IMR-90 (cell line): ENCODE measurements at regions not wholly inside any gene's neighbourhood (a gene's known extent, or its start where the extent isn't known, plus 50 kb on each side); places are given as distances from the start of the nearest gene placed in this dataset.

Experiments
- BHLHE40 ChIP-seq: fragments of 150-350 bp; IDR thresholded peaks from 2 replicates; pipeline ENCODE4 v1.6.1; 2016; ENCODE audit warnings: mild to moderate bottlenecking, low read depth, low read length
- CEBPB ChIP-seq: IDR thresholded peaks from 2 replicates; pipeline ENCODE4 v1.6.1; 2012; ENCODE audit warnings: low read depth, low read length, improper control_type of control experiment
- POLR2A ChIP-seq: IDR thresholded peaks from 2 replicates; pipeline ENCODE4 v1.6.1; 2012; ENCODE audit warnings: mild to moderate bottlenecking, low read depth, low read length
- RAD21 ChIP-seq: IDR thresholded peaks from 2 replicates; pipeline ENCODE4 v1.6.1; 2012; ENCODE audit warnings: low read length, improper control_type of control experiment
- RCOR1 ChIP-seq: IDR thresholded peaks from 2 replicates; pipeline ENCODE4 v1.6.1; 2012; ENCODE audit warnings: mild to moderate bottlenecking, low read length, improper control_type of control experiment; ENCODE audit not compliant: insufficient replicate concordance
- RFX5 ChIP-seq: IDR thresholded peaks from 2 replicates; pipeline ENCODE4 v1.8.0; 2012; ENCODE audit warnings: low read depth, mild to moderate bottlenecking, low read length, moderate library complexity
- SMC3 ChIP-seq: fragments of 150-350 bp; IDR thresholded peaks from 2 replicates; pipeline ENCODE4 v1.6.1; 2016; ENCODE audit warnings: low read depth, mild to moderate bottlenecking, antibody characterized with exemption, low read length, moderate library complexity
- TF ChIP-seq, protein P1 (sequence below): conservative IDR thresholded peaks from 2 replicates; pipeline ENCODE4 v1.5.1; 2012; ENCODE audit warnings: mild to moderate bottlenecking, low read depth, low read length, improper control_type of control experiment
- TF ChIP-seq, protein P2 (sequence below): fragments of 150-350 bp; IDR thresholded peaks from 2 replicates; pipeline ENCODE4 v1.6.1; 2016; ENCODE audit warnings: low read depth, mild to moderate bottlenecking, low read length, moderate library complexity, borderline replicate concordance
- TF ChIP-seq, protein P3 (sequence below): fragments of 150-350 bp; IDR thresholded peaks from 2 replicates; pipeline ENCODE4 v1.6.1; 2017; ENCODE audit warnings: mild to moderate bottlenecking, antibody characterized with exemption, low read length, low read depth

DNA sequence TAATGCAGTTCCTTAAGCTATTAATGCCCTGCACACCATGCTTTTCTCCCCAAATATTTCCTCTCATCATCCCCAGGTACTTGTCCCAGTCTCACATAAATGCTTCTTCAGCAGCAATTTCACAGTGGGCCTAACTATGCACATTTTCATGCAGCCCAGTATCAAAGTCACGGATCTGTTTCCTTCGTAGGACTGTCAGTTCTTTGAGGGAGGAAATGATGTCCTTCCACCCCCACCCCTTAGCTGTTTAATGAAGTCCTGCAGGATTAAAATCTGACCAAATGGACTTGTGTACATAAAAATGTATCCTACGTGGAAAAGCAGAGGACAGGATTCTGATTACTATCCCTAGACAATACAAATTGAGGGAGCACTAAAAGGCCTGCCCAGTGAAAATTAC lies 68.6 kb upstream of the ARGLU1 start:
- TF ChIP-seq, protein P1, sequence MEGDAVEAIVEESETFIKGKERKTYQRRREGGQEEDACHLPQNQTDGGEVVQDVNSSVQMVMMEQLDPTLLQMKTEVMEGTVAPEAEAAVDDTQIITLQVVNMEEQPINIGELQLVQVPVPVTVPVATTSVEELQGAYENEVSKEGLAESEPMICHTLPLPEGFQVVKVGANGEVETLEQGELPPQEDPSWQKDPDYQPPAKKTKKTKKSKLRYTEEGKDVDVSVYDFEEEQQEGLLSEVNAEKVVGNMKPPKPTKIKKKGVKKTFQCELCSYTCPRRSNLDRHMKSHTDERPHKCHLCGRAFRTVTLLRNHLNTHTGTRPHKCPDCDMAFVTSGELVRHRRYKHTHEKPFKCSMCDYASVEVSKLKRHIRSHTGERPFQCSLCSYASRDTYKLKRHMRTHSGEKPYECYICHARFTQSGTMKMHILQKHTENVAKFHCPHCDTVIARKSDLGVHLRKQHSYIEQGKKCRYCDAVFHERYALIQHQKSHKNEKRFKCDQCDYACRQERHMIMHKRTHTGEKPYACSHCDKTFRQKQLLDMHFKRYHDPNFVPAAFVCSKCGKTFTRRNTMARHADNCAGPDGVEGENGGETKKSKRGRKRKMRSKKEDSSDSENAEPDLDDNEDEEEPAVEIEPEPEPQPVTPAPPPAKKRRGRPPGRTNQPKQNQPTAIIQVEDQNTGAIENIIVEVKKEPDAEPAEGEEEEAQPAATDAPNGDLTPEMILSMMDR = no peak
- no peak for TF ChIP-seq RFX5
- TF ChIP-seq RAD21 = no peak
- no peak for TF ChIP-seq RCOR1
- TF ChIP-seq CEBPB = no peak
- no peak for TF ChIP-seq BHLHE40
- TF ChIP-seq, protein P2, sequence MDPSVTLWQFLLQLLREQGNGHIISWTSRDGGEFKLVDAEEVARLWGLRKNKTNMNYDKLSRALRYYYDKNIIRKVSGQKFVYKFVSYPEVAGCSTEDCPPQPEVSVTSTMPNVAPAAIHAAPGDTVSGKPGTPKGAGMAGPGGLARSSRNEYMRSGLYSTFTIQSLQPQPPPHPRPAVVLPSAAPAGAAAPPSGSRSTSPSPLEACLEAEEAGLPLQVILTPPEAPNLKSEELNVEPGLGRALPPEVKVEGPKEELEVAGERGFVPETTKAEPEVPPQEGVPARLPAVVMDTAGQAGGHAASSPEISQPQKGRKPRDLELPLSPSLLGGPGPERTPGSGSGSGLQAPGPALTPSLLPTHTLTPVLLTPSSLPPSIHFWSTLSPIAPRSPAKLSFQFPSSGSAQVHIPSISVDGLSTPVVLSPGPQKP = no peak
- TF ChIP-seq POLR2A = no peak
- TF ChIP-seq, protein P3, sequence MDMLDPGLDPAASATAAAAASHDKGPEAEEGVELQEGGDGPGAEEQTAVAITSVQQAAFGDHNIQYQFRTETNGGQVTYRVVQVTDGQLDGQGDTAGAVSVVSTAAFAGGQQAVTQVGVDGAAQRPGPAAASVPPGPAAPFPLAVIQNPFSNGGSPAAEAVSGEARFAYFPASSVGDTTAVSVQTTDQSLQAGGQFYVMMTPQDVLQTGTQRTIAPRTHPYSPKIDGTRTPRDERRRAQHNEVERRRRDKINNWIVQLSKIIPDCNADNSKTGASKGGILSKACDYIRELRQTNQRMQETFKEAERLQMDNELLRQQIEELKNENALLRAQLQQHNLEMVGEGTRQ = no peak
- TF ChIP-seq SMC3 = no peak
